HFFc6 (cell line): ENCODE measurements at regions not wholly inside any gene's neighbourhood (a gene's known extent, or its start where the extent isn't known, plus 50 kb on each side); places are given as distances from the start of the nearest gene placed in this dataset.

ENCODE experiments used
- DNase-seq: peaks from one replicate; pipeline ENCODE4 v3.0.0-alpha.2; 2018
- H3K27ac Mint-ChIP-seq: 2 replicates; pipeline ENCODE4 v1.8.0; 2020; ENCODE audit warnings: mild to moderate bottlenecking, mixed read lengths
- H3K27me3 Mint-ChIP-seq: 2 replicates; pipeline ENCODE4 v1.8.0; 2021; ENCODE audit warnings: mild to moderate bottlenecking, moderate library complexity, mixed read lengths; ENCODE audit not compliant: insufficient read depth
- H3K36me3 Mint-ChIP-seq: 2 replicates; pipeline ENCODE4 v1.8.0; 2021; ENCODE audit warnings: low read depth, mixed read lengths
- H3K4me1 Mint-ChIP-seq: 2 replicates; pipeline ENCODE4 v1.8.0; 2020; ENCODE audit warnings: low read depth, mixed read lengths
- H3K4me3 Mint-ChIP-seq: 2 replicates; pipeline ENCODE4 v1.8.0; 2020; ENCODE audit warnings: mild to moderate bottlenecking, moderate library complexity, mixed read lengths
- H3K9me3 Mint-ChIP-seq: 2 replicates; pipeline ENCODE4 v1.8.0; 2020; ENCODE audit warnings: mild to moderate bottlenecking, mixed read lengths
- CTCF ChIP-seq: fragments of 200-600 bp; sonication (generic); IDR thresholded peaks from 2 replicates; pipeline ENCODE4 v1.5.0; 2021; ENCODE audit warnings: antibody characterized with exemption, mild to moderate bottlenecking

- H3K9me3 Mint-ChIP-seq: no peaks in the 10 kb centered on the region; the same call in 1 of the 2 replicates
- H3K4me3 Mint-ChIP-seq: no peak overlapping the region
- no peaks in the 10 kb centered on the region for H3K36me3 Mint-ChIP-seq
- H3K4me1 Mint-ChIP-seq: no peaks in the 10 kb centered on the region
- H3K27me3 Mint-ChIP-seq: no peaks in the 10 kb centered on the region; the same call in 1 of the 2 replicates
- no peak for DNase-seq
- H3K27ac Mint-ChIP-seq: no peak overlapping the region
- TF ChIP-seq CTCF: no peak
These were observed 227.8 kb downstream of the KDR start for GRCh38 chr4:54897590-54897989.

DNA sequence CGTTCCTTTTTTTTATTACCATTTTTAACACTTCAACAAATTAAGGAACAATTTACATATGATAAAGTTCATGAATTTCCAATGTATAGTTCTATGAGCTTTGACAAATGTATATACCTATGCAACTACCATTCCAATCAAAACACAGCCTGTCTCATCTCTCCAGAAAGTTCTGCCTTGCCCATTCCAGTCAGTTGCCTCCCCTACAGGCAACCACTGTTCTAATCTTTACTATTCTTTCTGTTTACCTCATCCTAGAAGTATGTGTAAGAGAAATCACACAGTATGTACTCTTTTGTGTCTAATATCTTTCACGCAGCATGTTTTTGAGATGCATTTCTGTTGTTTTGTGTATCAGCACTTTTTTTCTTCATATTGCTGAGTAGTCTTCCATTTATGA, 224.9 kb downstream of the KIT start:
- no peak for DNase-seq
- no peak overlapping the region for H3K4me3 Mint-ChIP-seq
- H3K4me1 Mint-ChIP-seq: peaks cover 4% of the 10 kb centered on the region; the same call in 1 of the 2 replicates
- H3K27me3 Mint-ChIP-seq: peaks cover 7% of the 10 kb centered on the region; the same call in 1 of the 2 replicates
- H3K27ac Mint-ChIP-seq: no peak overlapping the region
- no peaks in the 10 kb centered on the region for H3K36me3 Mint-ChIP-seq
- no peak for TF ChIP-seq CTCF
- no peaks in the 10 kb centered on the region for H3K9me3 Mint-ChIP-seq

DNA sequence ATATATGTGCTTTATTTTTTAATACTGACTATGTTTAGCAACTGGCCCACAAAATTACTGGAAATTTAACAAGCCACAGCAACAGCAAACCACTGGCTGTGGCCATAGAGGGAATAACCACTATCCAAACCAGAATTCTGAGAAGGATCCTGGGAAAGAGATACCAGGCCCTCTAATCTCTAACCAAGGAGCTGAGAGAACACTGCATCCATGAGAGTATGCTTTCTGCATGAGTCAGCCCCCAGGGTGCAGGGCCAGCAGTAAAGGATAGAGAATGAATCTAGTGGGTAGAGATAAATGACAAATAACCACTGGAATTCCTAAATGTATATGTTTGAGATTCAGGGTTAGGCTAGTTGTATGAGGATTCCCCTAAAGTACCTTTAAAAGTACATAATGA, 221.8 kb downstream of the KIT start:
- TF ChIP-seq CTCF: no peak
- DNase-seq: peak; percentile 19
- Mint-ChIP-seq H3K4me3 (no peak overlapping the region), H3K4me1 (peaks cover 4% of the 10 kb centered on the region; the same call in 1 of the 2 replicates), H3K36me3 (no peaks in the 10 kb centered on the region), H3K27me3 (peaks cover 3% of the 10 kb centered on the region; the same call in 1 of the 2 replicates), H3K27ac (no peak overlapping the region), H3K9me3 (peaks cover 10% of the 10 kb centered on the region)

- no peak overlapping the region for H3K27ac Mint-ChIP-seq
These were observed 219.2 kb downstream of the KIT start for GRCh38 chr4:54877006-54877405.

GRCh38 chr4:54872261-54872660, 214.5 kb downstream of the KIT start:
- no peaks in the 10 kb centered on the region for H3K4me1 Mint-ChIP-seq
- DNase-seq: peak; percentile 15
- no peaks in the 10 kb centered on the region for H3K36me3 Mint-ChIP-seq
- H3K27me3 Mint-ChIP-seq: no peaks in the 10 kb centered on the region
- no peak for TF ChIP-seq CTCF
- no peak overlapping the region for H3K4me3 Mint-ChIP-seq
- no peak overlapping the region for H3K27ac Mint-ChIP-seq
- H3K9me3 Mint-ChIP-seq: peaks cover 10% of the 10 kb centered on the region

More at GRCh38 chr4:54877006-54877405, 219.2 kb downstream of the KIT start:
- no peak for TF ChIP-seq CTCF
- Mint-ChIP-seq H3K27me3 (no peaks in the 10 kb centered on the region; the same call in 1 of the 2 replicates), H3K36me3 (no peaks in the 10 kb centered on the region), H3K9me3 (peaks cover 10% of the 10 kb centered on the region), H3K4me1 (peaks cover 4% of the 10 kb centered on the region; the same call in 1 of the 2 replicates), H3K4me3 (no peak overlapping the region)
- DNase-seq: peak; percentile 2
